ENCODE measurements at regions not wholly inside any gene's neighbourhood (a gene's known extent, or its start where the extent isn't known, plus 50 kb on each side); places are given as distances from the start of the nearest gene placed in this dataset.

DNA sequence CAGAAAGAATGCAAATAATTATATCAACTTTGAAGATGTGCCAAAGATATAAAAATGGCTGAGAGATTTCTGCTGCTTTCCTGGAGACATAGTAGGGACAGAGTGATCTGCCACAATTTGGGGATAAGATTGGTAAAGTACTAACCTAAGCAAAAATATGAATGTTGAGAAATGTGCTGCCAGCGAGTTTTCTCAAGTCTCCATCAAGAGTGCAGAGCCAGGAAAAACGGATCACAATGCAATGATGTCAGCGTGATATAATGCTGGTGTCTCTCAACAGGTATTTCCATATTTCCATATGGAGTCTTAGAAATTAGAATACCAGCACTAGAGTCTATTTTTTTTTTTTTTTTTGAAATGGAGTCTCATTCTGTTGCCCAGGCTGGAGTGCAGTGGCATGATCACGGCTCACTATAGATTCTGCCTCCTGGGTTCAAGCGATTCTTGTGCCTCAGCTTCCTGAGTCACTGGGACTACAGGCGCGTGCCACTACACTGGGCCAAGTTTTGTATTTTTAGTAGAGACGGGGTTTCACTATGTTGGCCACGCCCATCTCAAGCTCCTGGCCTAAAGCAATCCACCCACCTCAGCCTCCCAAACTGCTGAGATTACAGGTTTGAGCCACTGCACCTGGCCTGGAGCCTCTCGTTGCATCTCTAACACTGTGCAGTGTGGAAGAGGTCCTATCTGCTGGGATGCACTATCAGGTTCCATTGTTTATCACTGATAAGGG is 893.5 kb downstream of the TRIML1 start:
- no peak overlapping the region for H3K4me3 Mint-ChIP-seq (ENCODE audit: unreplicated experiment)
- H3K9me3 Mint-ChIP-seq (ENCODE audit: unreplicated experiment) = no peaks in the 10 kb centered on the region
- H3K4me1 Mint-ChIP-seq (ENCODE audit: low read depth, unreplicated experiment) = peaks cover 16% of the 10 kb centered on the region
- TF ChIP-seq, protein P1, sequence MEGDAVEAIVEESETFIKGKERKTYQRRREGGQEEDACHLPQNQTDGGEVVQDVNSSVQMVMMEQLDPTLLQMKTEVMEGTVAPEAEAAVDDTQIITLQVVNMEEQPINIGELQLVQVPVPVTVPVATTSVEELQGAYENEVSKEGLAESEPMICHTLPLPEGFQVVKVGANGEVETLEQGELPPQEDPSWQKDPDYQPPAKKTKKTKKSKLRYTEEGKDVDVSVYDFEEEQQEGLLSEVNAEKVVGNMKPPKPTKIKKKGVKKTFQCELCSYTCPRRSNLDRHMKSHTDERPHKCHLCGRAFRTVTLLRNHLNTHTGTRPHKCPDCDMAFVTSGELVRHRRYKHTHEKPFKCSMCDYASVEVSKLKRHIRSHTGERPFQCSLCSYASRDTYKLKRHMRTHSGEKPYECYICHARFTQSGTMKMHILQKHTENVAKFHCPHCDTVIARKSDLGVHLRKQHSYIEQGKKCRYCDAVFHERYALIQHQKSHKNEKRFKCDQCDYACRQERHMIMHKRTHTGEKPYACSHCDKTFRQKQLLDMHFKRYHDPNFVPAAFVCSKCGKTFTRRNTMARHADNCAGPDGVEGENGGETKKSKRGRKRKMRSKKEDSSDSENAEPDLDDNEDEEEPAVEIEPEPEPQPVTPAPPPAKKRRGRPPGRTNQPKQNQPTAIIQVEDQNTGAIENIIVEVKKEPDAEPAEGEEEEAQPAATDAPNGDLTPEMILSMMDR (IDR thresholded peaks at IDR 0.05; ENCODE audit: partially characterized antibody, unreplicated experiment) = no peak
- no peak for DNase-seq
- no peaks in the 10 kb centered on the region for H3K36me3 Mint-ChIP-seq (ENCODE audit: unreplicated experiment)
- no peak overlapping the region for H3K27ac Mint-ChIP-seq (ENCODE audit: unreplicated experiment)
- H3K27me3 Mint-ChIP-seq (ENCODE audit: unreplicated experiment) = no peaks in the 10 kb centered on the region

DNA sequence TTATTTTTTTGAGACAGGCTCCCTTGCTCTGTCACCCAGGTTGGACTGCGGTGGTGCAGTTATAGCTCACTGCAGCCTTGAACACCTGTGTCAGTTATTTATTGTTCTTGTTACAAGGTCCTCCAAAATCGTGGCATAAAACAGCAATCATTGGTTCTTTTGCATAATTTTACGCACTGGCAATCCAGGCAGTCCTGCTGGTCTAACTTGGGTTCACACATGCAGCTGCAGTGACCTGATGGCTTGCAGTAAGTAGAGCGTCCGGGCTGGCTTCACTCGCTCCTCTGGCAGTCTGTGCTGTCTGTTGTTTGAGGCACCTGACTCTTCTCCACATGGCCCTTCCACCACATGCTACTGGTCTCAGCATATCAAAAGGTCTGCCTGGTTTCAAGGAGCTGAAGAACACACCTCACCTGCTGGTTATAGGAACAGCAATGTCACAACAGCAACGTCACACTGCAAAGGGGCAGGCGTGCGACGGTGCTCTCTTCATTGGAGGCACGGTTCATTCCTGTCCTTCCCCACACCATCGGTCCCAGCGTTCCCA is 894.6 kb downstream of the TRIML1 start:
- peaks cover 16% of the 10 kb centered on the region for H3K4me1 Mint-ChIP-seq (ENCODE audit: low read depth, unreplicated experiment)
- no peak overlapping the region for H3K4me3 Mint-ChIP-seq (ENCODE audit: unreplicated experiment)
- TF ChIP-seq, protein P1 (IDR thresholded peaks at IDR 0.05; ENCODE audit: partially characterized antibody, unreplicated experiment) = no peak
- H3K36me3 Mint-ChIP-seq (ENCODE audit: unreplicated experiment) = no peaks in the 10 kb centered on the region
- DNase-seq = no peak
- H3K9me3 Mint-ChIP-seq (ENCODE audit: unreplicated experiment) = no peaks in the 10 kb centered on the region
- H3K27ac Mint-ChIP-seq (ENCODE audit: unreplicated experiment) = no peak overlapping the region
- H3K27me3 Mint-ChIP-seq (ENCODE audit: unreplicated experiment) = no peaks in the 10 kb centered on the region

DNA sequence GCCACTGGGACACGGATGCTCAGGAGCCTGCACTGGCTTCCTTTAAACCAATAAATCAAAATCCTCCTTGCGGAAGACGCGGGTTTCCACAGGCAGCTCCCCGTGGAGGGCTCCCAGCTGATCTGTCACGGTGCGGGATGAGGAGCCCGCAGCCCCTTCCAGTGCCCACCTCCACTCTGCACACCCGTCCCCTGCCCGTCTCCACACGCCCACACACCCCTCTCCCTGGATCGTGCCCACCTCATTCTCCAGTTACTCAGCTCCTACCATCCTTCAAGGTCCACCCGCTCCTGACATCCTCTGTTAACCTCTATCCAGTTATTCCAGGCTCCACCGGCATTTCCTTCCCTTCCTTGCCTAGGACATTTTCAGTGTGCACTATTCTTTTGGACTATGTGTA is 895.9 kb downstream of the TRIML1 start:
- H3K27me3 Mint-ChIP-seq (ENCODE audit: unreplicated experiment) = peaks cover 2% of the 10 kb centered on the region
- H3K9me3 Mint-ChIP-seq (ENCODE audit: unreplicated experiment) = no peaks in the 10 kb centered on the region
- TF ChIP-seq, protein P1 (IDR thresholded peaks at IDR 0.05; ENCODE audit: partially characterized antibody, unreplicated experiment) = no peak
- H3K4me1 Mint-ChIP-seq (ENCODE audit: low read depth, unreplicated experiment) = peaks cover 9% of the 10 kb centered on the region
- no peaks in the 10 kb centered on the region for H3K36me3 Mint-ChIP-seq (ENCODE audit: unreplicated experiment)
- no peak overlapping the region for H3K4me3 Mint-ChIP-seq (ENCODE audit: unreplicated experiment)
- DNase-seq = no peak
- no peak overlapping the region for H3K27ac Mint-ChIP-seq (ENCODE audit: unreplicated experiment)

DNA sequence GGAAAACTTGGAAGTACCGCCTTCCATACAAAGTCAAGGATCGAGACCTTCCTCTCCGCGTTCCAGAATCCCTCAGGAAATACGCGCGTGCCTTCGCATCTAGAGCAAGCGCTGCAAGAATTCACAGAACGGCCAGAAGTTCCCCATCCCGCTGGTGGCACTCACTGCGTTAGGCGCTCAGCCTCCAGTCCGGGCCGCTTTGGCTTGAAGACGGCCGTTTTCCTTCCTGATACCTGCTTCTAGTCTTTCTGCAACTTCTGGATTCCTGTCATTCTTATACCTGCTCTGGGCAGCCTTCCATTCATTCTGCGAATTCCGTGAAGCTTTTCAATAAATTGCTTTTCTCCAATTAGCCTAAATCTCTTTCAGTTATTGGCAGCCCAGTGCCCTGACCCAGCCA is 896.4 kb downstream of the TRIML1 start:
- peaks cover 3% of the 10 kb centered on the region for H3K4me1 Mint-ChIP-seq (ENCODE audit: low read depth, unreplicated experiment)
- H3K27ac Mint-ChIP-seq (ENCODE audit: unreplicated experiment) = no peak overlapping the region
- no peaks in the 10 kb centered on the region for H3K36me3 Mint-ChIP-seq (ENCODE audit: unreplicated experiment)
- H3K27me3 Mint-ChIP-seq (ENCODE audit: unreplicated experiment) = peaks cover 2% of the 10 kb centered on the region
- H3K9me3 Mint-ChIP-seq (ENCODE audit: unreplicated experiment) = no peaks in the 10 kb centered on the region
- no peak for DNase-seq
- H3K4me3 Mint-ChIP-seq (ENCODE audit: unreplicated experiment) = no peak overlapping the region
- TF ChIP-seq, protein P1 (IDR thresholded peaks at IDR 0.05; ENCODE audit: partially characterized antibody, unreplicated experiment) = no peak

DNA sequence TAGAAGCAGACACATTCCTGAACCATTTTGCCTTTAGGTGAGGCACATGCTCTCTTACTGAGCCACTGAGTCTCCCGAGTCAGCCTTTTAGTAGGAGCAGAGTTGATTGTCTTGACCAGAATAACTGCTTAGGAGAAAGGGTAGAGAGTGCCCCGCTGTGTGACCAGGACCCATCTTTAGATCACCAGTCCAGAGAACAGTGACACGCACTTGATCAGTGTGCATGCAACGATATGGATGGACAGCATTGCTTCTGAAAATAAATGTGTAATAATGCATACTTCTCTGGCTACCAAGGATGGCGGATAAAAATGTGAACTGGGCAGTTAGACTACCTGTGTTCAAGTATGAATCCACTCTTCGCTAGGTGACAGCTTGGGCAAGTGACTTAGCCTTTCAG is 897.7 kb downstream of the TRIML1 start:
- no peak overlapping the region for H3K4me3 Mint-ChIP-seq (ENCODE audit: unreplicated experiment)
- no peaks in the 10 kb centered on the region for H3K4me1 Mint-ChIP-seq (ENCODE audit: low read depth, unreplicated experiment)
- peaks cover 2% of the 10 kb centered on the region for H3K27me3 Mint-ChIP-seq (ENCODE audit: unreplicated experiment)
- H3K9me3 Mint-ChIP-seq (ENCODE audit: unreplicated experiment) = no peaks in the 10 kb centered on the region
- H3K36me3 Mint-ChIP-seq (ENCODE audit: unreplicated experiment) = no peaks in the 10 kb centered on the region
- TF ChIP-seq, protein P1 (IDR thresholded peaks at IDR 0.05; ENCODE audit: partially characterized antibody, unreplicated experiment) = no peak
- DNase-seq = no peak
- H3K27ac Mint-ChIP-seq (ENCODE audit: unreplicated experiment) = no peak overlapping the region

All from glutamatergic neuron (in vitro differentiated cells).